ENCODE measurements at regions not wholly inside any gene's neighbourhood (a gene's known extent, or its start where the extent isn't known, plus 50 kb on each side); places are given as distances from the start of the nearest gene placed in this dataset.
"Not testable (repeated sequence)": the region's sequence is repeated elsewhere in the genome, so short reads cannot be mapped to it uniquely, and the experiment has no call there.

- no peak for DNase-seq (ENCODE audit: low read depth, low spot score)
- in situ Hi-C loops (cut with HindIII; ENCODE audit: low pct_unique_long_range_greater_than_20kb, low sequenced_read_pairs): no loop called here
Observed at GRCh38 chr5:166086568-166086967, 2204.9 kb upstream of the WWC1 start.

GRCh38 chr5:166088389-166089039, 2202.9 kb upstream of the WWC1 start:
- in situ Hi-C loops (cut with HindIII; ENCODE audit: low pct_unique_long_range_greater_than_20kb, low sequenced_read_pairs): no loop called here
- DNase-seq (ENCODE audit: low read depth, low spot score): no peak

- no peak for DNase-seq (ENCODE audit: low read depth, low spot score)
- in situ Hi-C loops (cut with HindIII; ENCODE audit: low pct_unique_long_range_greater_than_20kb, low sequenced_read_pairs): no loop called here
Observed at GRCh38 chr5:166091931-166092330, 2199.5 kb upstream of the WWC1 start.

- DNase-seq (ENCODE audit: low read depth, low spot score): no peak
- in situ Hi-C loops (cut with HindIII; ENCODE audit: low pct_unique_long_range_greater_than_20kb, low sequenced_read_pairs): no loop called here
Observed at GRCh38 chr5:166093312-166093711, 2198.1 kb upstream of the WWC1 start.

GRCh38 chr5:166102947-166103346, 2188.5 kb upstream of the WWC1 start:
- in situ Hi-C loops (cut with HindIII; ENCODE audit: low pct_unique_long_range_greater_than_20kb, low sequenced_read_pairs): no loop called here
- DNase-seq (ENCODE audit: low read depth, low spot score): peak; percentile 1

- in situ Hi-C loops (cut with HindIII; ENCODE audit: low pct_unique_long_range_greater_than_20kb, low sequenced_read_pairs): no loop called here
- DNase-seq (ENCODE audit: low read depth, low spot score): no peak
Observed at GRCh38 chr5:166111021-166111420, 2180.4 kb upstream of the WWC1 start.

- no peak for DNase-seq (ENCODE audit: low read depth, low spot score)
- in situ Hi-C loops (cut with HindIII; ENCODE audit: low pct_unique_long_range_greater_than_20kb, low sequenced_read_pairs): no loop called here
Observed at GRCh38 chr5:166117072-166118066, 2174.1 kb upstream of the WWC1 start.

- DNase-seq (ENCODE audit: low read depth, low spot score): no peak
- in situ Hi-C loops (cut with HindIII; ENCODE audit: low pct_unique_long_range_greater_than_20kb, low sequenced_read_pairs): no loop called here
Observed at GRCh38 chr5:166119506-166119905, 2171.9 kb upstream of the WWC1 start.

GRCh38 chr5:166123717-166124116, 2167.7 kb upstream of the WWC1 start:
- no peak for DNase-seq (ENCODE audit: low read depth, low spot score)

GRCh38 chr5:166127766-166128570, 2163.5 kb upstream of the WWC1 start:
- DNase-seq (ENCODE audit: low read depth, low spot score): no peak
- in situ Hi-C loops (cut with HindIII; ENCODE audit: low pct_unique_long_range_greater_than_20kb, low sequenced_read_pairs): no loop called here

More at GRCh38 chr5:166123717-166124116, 2167.7 kb upstream of the WWC1 start:
- in situ Hi-C loops (cut with HindIII; ENCODE audit: low pct_unique_long_range_greater_than_20kb, low sequenced_read_pairs): no loop called here

GRCh38 chr5:166145107-166145506, 2146.3 kb upstream of the WWC1 start:
- in situ Hi-C loops (cut with HindIII; ENCODE audit: low pct_unique_long_range_greater_than_20kb, low sequenced_read_pairs); DNase-seq (ENCODE audit: low read depth, low spot score): not testable (repeated sequence)

GRCh38 chr5:166163996-166164610, 2127.3 kb upstream of the WWC1 start:
- in situ Hi-C loops (cut with HindIII; ENCODE audit: low pct_unique_long_range_greater_than_20kb, low sequenced_read_pairs): no loop called here
- DNase-seq (ENCODE audit: low read depth, low spot score): no peak

- DNase-seq (ENCODE audit: low read depth, low spot score): no peak
- in situ Hi-C loops (cut with HindIII; ENCODE audit: low pct_unique_long_range_greater_than_20kb, low sequenced_read_pairs): no loop called here
Observed at GRCh38 chr5:166165596-166165995, 2125.8 kb upstream of the WWC1 start.

GRCh38 chr5:166166071-166166470, 2125.4 kb upstream of the WWC1 start:
- no peak for DNase-seq (ENCODE audit: low read depth, low spot score)
- in situ Hi-C loops (cut with HindIII; ENCODE audit: low pct_unique_long_range_greater_than_20kb, low sequenced_read_pairs): no loop called here

- in situ Hi-C loops (cut with HindIII; ENCODE audit: low pct_unique_long_range_greater_than_20kb, low sequenced_read_pairs): no loop called here
- no peak for DNase-seq (ENCODE audit: low read depth, low spot score)
Observed at GRCh38 chr5:166172597-166172996, 2118.8 kb upstream of the WWC1 start.

GRCh38 chr5:166178411-166179080, 2112.9 kb upstream of the WWC1 start:
- no peak for DNase-seq (ENCODE audit: low read depth, low spot score)
- in situ Hi-C loops (cut with HindIII; ENCODE audit: low pct_unique_long_range_greater_than_20kb, low sequenced_read_pairs): no loop called here

GRCh38 chr5:166185185-166185584, 2106.3 kb upstream of the WWC1 start:
- no peak for DNase-seq (ENCODE audit: low read depth, low spot score)
- in situ Hi-C loops (cut with HindIII; ENCODE audit: low pct_unique_long_range_greater_than_20kb, low sequenced_read_pairs): no loop called here

Measured in SK-MEL-5 (cell line).